SK-N-SH treated with all-trans-retinoic acid at 6 μM for 48 hours (cell line): ENCODE measurements at regions not wholly inside any gene's neighbourhood (a gene's known extent, or its start where the extent isn't known, plus 50 kb on each side); places are given as distances from the start of the nearest gene placed in this dataset.

ENCODE experiments used
- GLIS3 ChIP-seq: fragments of 250-450 bp; sonication (Bioruptor Pico); IDR thresholded peaks from 2 replicates; pipeline ENCODE4 v1.5.0; 2020; ENCODE audit warnings: mild to moderate bottlenecking, moderate library complexity
- PATZ1 ChIP-seq: fragments of 250-450 bp; sonication (Bioruptor Pico); IDR thresholded peaks from 2 replicates; pipeline ENCODE4 v1.8.0; 2020; ENCODE audit warnings: mild to moderate bottlenecking, moderate library complexity, borderline replicate concordance
- RARB ChIP-seq: fragments of 250-450 bp; sonication (Bioruptor Pico); IDR thresholded peaks from 2 replicates; pipeline ENCODE4 v1.8.0; 2021; ENCODE audit warnings: mild to moderate bottlenecking, moderate library complexity
- TSHZ2 ChIP-seq: fragments of 250-450 bp; sonication (Bioruptor Pico); IDR thresholded peaks from 2 replicates; pipeline ENCODE4 v1.5.0; 2020; ENCODE audit warnings: mild to moderate bottlenecking, moderate library complexity

GRCh38 chr2:180394305-180394704, 387.2 kb upstream of the CWC22 start:
- TF ChIP-seq GLIS3 (CRISPR knock-in tag) (no peak), PATZ1 (CRISPR knock-in tag) (no peak), RARB (CRISPR knock-in tag) (no peak), TSHZ2 (CRISPR knock-in tag) (no peak)
